ENCODE measurements at regions not wholly inside any gene's neighbourhood (a gene's known extent, or its start where the extent isn't known, plus 50 kb on each side); places are given as distances from the start of the nearest gene placed in this dataset.
"Not testable (repeated sequence)": the region's sequence is repeated elsewhere in the genome, so short reads cannot be mapped to it uniquely, and the experiment has no call there.

- no peak for DNase-seq (ENCODE audit: low read depth, low spot score)
- H3K4me3 ChIP-seq (ENCODE audit: low read depth, low read length): no peak overlapping the region
- TF ChIP-seq CTCF (IDR thresholded peaks at IDR 0.05; ENCODE audit: low read depth, low read length): no peak
- in situ Hi-C loops (cut with HindIII; ENCODE audit: low sequenced_read_pairs): no loop called here
Observed at GRCh38 chr1:189623336-189623735, 854.3 kb downstream of the BRINP3 start.

GRCh38 chr1:189627427-189627826 is 850.2 kb downstream of the BRINP3 start:
- no peak for TF ChIP-seq CTCF (IDR thresholded peaks at IDR 0.05; ENCODE audit: low read depth, low read length)
- no peak overlapping the region for H3K4me3 ChIP-seq (ENCODE audit: low read depth, low read length)
- DNase-seq (ENCODE audit: low read depth, low spot score): no peak
- in situ Hi-C loops (cut with HindIII; ENCODE audit: low sequenced_read_pairs): no loop called here

GRCh38 chr1:189628857-189629256 is 848.8 kb downstream of the BRINP3 start:
- no peak for TF ChIP-seq CTCF (IDR thresholded peaks at IDR 0.05; ENCODE audit: low read depth, low read length)
- no peak overlapping the region for H3K4me3 ChIP-seq (ENCODE audit: low read depth, low read length)
- in situ Hi-C loops (cut with HindIII; ENCODE audit: low sequenced_read_pairs): no loop called here
- no peak for DNase-seq (ENCODE audit: low read depth, low spot score)

- no peak for TF ChIP-seq CTCF (IDR thresholded peaks at IDR 0.05; ENCODE audit: low read depth, low read length)
- no peak overlapping the region for H3K4me3 ChIP-seq (ENCODE audit: low read depth, low read length)
- in situ Hi-C loops (cut with HindIII; ENCODE audit: low sequenced_read_pairs): no loop called here
- DNase-seq (ENCODE audit: low read depth, low spot score): no peak
Observed at GRCh38 chr1:189633658-189634057, 844.0 kb downstream of the BRINP3 start.

GRCh38 chr1:189637041-189637440 is 840.6 kb downstream of the BRINP3 start:
- in situ Hi-C loops (cut with HindIII; ENCODE audit: low sequenced_read_pairs): no loop called here
- no peak overlapping the region for H3K4me3 ChIP-seq (ENCODE audit: low read depth, low read length)
- no peak for DNase-seq (ENCODE audit: low read depth, low spot score)
- no peak for TF ChIP-seq CTCF (IDR thresholded peaks at IDR 0.05; ENCODE audit: low read depth, low read length)

- DNase-seq (ENCODE audit: low read depth, low spot score); H3K4me3 ChIP-seq (ENCODE audit: low read depth, low read length); in situ Hi-C loops (cut with HindIII; ENCODE audit: low sequenced_read_pairs): not testable (repeated sequence)
Observed at GRCh38 chr1:189644156-189644555, 833.5 kb downstream of the BRINP3 start.

GRCh38 chr1:189644970-189645369 is 832.7 kb downstream of the BRINP3 start:
- no peak overlapping the region for H3K4me3 ChIP-seq (ENCODE audit: low read depth, low read length)
- no peak for DNase-seq (ENCODE audit: low read depth, low spot score)
- no peak for TF ChIP-seq CTCF (IDR thresholded peaks at IDR 0.05; ENCODE audit: low read depth, low read length)
- in situ Hi-C loops (cut with HindIII; ENCODE audit: low sequenced_read_pairs): no loop called here

Measured in astrocyte of the spinal cord (primary cell).